Inferior parietal cortex (tissue), 1 donor: ENCODE measurements at regions not wholly inside any gene's neighbourhood (a gene's known extent, or its start where the extent isn't known, plus 50 kb on each side); places are given as distances from the start of the nearest gene placed in this dataset.

ENCODE experiments used
- DNase-seq: peaks from one replicate; pipeline ENCODE4 v3.0.0-alpha.2; 2016; ENCODE audit errors: extremely low spot score

DNA sequence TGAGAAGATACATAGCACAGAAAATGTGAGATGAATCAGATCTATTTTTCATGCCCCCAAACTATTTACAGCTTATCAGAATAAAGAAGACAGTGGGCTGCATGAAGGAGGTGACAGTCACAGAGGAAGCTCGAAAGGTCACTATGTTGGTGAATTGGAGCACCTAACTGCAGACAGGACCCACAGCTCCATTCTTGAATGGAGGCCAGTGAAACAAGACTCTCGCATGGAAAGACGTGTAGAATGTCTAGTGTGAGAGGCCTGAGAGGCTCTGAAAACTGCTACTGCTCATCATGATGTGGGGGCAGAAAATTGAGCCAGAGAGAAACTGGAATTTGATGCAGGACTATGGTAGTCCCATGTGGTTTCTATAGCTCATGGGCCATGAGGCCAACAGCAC is 60.3 kb upstream of the CCDC190 start:
- no peak for DNase-seq

DNA sequence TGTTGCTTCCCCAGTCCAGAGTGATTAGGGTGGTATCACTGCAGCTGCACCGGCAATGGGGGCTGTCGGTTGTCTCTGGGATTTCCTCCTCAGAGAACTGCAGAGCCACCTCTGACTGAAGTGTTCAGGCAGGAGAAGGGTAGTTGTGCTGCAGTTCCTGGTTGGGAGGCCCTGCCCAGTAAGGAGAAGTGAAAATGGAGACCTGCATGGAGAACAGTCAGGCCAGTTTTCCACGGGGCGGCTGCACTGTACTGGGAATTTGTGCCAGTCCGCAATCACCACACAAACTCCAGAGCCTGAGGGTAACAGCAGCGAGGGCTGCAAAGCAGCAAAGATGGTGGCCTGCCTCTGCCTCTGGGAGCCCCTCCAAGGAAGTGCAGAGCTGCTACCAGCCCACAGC is 58.1 kb upstream of the CCDC190 start:
- no peak for DNase-seq

GRCh38 chr1:162918151-162918754 is 57.3 kb upstream of the CCDC190 start:
- DNase-seq: no peak

GRCh38 chr1:162916821-162917613 is 56.0 kb upstream of the CCDC190 start:
- peak; percentile 55 for DNase-seq

DNA sequence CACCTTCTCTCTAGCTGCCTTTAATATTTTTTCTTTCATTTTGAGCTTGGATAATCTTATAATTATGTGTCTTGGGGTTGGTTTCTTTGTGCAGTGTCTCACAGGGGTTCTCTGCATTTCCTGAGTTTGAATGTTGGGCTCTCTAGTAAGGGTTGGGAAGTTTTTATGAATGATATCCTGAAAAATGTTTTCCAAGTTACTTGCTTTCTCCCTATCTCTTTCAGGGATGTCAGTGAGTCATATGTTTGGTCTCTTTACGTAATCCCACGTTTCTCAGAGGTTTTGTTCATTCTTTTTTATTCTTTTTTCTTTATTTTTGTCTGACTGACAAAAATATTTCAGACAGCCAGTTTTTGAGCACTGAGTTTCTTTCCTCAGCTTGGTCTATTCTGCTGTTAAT is 55.4 kb upstream of the CCDC190 start:
- DNase-seq: no peak

- no peak for DNase-seq
These were observed 53.6 kb upstream of the CCDC190 start for GRCh38 chr1:162914601-162915000.

DNA sequence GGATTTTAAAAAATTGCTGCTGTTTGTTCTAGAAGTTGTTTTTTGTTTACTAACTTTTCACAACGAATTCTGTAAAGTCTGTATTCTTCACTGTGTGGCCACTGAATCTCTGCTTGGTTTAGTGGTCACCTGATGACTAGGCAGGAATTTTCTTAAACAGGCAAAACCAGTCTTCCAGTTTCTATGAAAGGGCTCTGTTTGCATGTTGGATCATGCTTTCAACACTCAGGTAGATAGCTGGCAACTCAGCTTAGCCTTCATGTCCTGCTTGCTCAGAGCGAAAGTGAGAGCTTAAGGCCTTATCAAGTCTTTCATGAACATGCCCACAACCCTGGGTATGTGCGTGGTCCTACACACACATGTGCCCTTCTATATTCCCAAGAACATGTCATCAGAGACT is 52.4 kb upstream of the CCDC190 start:
- no peak for DNase-seq

DNA sequence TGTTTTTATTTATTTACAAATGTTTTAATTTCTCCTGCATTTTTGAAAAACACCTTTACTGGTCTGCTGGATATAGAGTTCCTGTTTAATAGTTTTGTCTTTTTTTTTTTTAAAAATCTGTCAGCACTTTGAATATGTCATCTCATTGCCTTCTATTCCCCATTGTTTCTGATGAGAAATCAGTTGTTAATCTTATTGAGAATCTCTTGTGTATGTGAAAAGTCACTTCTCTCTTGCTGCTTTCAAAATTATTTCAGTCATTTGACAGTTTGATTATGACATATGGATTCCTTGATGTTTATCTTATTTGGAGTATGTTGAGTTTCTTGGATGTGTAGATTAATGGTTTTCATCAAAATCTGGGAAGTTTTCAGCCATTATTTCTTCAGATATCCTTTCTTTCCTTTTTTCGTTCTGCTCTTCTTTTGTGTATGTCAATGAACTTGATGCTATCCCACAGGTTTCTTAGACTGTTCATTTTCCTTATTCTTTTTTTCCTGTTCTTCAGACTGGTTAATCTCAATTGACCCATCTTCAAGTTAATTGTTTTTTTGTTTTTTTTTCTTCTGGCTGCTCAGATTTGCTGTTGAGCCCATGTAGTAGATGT is 51.2 kb upstream of the CCDC190 start:
- DNase-seq: no peak
